ENCODE measurements at regions not wholly inside any gene's neighbourhood (a gene's known extent, or its start where the extent isn't known, plus 50 kb on each side); places are given as distances from the start of the nearest gene placed in this dataset.
A peak's percentile ranks its signal among the peaks of the same experiment; 100 is the strongest.

DNA sequence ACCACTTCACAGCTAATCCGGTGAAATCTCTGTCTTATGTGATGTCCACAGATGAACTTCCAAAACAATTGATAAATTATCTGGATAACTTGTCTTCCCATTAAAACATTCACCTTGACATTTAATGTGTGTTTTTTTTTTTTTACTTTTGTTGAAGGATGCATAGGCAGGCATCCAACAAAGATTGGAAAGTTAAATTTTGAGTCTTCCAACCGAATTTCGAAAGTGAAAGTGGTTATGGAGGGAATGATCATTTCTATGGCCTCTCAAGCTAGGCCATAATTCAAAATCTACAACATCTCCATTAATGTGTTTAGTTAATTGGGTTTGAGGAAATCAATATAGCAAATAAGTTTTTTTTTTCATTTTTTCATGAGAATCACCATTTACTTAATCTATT is 1495.5 kb upstream of the ACVR2A start:
- H3K27me3 ChIP-seq (ENCODE audit: control insufficient read depth, insufficient read depth, low read length) = no peaks in the 10 kb centered on the region
- intact Hi-C loops (cut with DNase I) = no loop called here
- TF ChIP-seq, protein P1, sequence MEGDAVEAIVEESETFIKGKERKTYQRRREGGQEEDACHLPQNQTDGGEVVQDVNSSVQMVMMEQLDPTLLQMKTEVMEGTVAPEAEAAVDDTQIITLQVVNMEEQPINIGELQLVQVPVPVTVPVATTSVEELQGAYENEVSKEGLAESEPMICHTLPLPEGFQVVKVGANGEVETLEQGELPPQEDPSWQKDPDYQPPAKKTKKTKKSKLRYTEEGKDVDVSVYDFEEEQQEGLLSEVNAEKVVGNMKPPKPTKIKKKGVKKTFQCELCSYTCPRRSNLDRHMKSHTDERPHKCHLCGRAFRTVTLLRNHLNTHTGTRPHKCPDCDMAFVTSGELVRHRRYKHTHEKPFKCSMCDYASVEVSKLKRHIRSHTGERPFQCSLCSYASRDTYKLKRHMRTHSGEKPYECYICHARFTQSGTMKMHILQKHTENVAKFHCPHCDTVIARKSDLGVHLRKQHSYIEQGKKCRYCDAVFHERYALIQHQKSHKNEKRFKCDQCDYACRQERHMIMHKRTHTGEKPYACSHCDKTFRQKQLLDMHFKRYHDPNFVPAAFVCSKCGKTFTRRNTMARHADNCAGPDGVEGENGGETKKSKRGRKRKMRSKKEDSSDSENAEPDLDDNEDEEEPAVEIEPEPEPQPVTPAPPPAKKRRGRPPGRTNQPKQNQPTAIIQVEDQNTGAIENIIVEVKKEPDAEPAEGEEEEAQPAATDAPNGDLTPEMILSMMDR (IDR thresholded peaks at IDR 0.05; ENCODE audit: borderline replicate concordance, extremely low read depth, insufficient read depth) = no peak
- no peak overlapping the region for H3K9ac ChIP-seq (ENCODE audit: low read length in 3 of 3)
- FAIRE-seq (no peak), DNase-seq (no peak)
- no peak overlapping the region for H3K27ac ChIP-seq (ENCODE audit: low read depth in 2 of 2, low read length in 2 of 2)
- no peaks in the 10 kb centered on the region for H3K9me3 ChIP-seq (ENCODE audit: control insufficient read depth in 2 of 3, insufficient read depth in 1 of 3, low read length in 3 of 3)
- H3K36me3 ChIP-seq (ENCODE audit: control insufficient read depth in 2 of 3, insufficient read depth in 3 of 3, low read length in 3 of 3) = no peaks in the 10 kb centered on the region
- H3K4me3 ChIP-seq (ENCODE audit: low read length in 3 of 3) = no peak overlapping the region
- H3K4me1 ChIP-seq (ENCODE audit: control insufficient read depth in 2 of 3, insufficient read depth in 2 of 3, low read depth in 1 of 3, low read length in 3 of 3) = no peaks in the 10 kb centered on the region

DNA sequence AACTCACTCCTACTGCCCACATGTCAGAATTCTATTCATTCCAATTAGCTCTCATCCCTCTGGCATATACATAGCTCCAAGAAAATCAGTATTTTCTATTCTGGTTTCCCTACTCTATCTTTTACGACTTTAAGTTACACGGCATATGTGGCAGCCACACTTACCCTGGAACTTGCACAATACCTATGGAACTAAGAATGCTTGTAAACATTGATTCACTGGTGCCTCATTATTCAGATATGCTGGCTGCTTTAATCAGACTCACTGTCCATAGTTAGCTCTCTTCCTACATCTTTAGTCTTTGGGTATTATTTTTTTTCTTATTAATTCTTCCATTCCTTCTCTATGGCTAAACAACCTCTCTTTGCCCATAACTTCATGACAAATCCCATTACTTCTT is 1519.9 kb upstream of the ACVR2A start:
- DNase-seq (no peak), FAIRE-seq (no peak)
- H3K9ac ChIP-seq (ENCODE audit: low read length in 3 of 3) = no peak overlapping the region
- H3K4me3 ChIP-seq (ENCODE audit: low read length in 3 of 3) = no peak overlapping the region
- H3K9me3 ChIP-seq (ENCODE audit: control insufficient read depth in 2 of 3, insufficient read depth in 1 of 3, low read length in 3 of 3) = no peaks in the 10 kb centered on the region
- intact Hi-C loops (cut with DNase I) = no loop called here
- H3K4me1 ChIP-seq (ENCODE audit: control insufficient read depth in 2 of 3, insufficient read depth in 2 of 3, low read depth in 1 of 3, low read length in 3 of 3) = no peaks in the 10 kb centered on the region
- TF ChIP-seq, protein P1 (IDR thresholded peaks at IDR 0.05; ENCODE audit: borderline replicate concordance, extremely low read depth, insufficient read depth) = no peak
- no peaks in the 10 kb centered on the region for H3K27me3 ChIP-seq (ENCODE audit: control insufficient read depth, insufficient read depth, low read length)
- H3K27ac ChIP-seq (ENCODE audit: low read depth in 2 of 2, low read length in 2 of 2) = no peak overlapping the region
- no peaks in the 10 kb centered on the region for H3K36me3 ChIP-seq (ENCODE audit: control insufficient read depth in 2 of 3, insufficient read depth in 3 of 3, low read length in 3 of 3)

- Histone ChIP-seq H3K4me3 (ENCODE audit: low read length in 3 of 3) (no peak overlapping the region), H3K4me1 (ENCODE audit: control insufficient read depth in 2 of 3, insufficient read depth in 2 of 3, low read depth in 1 of 3, low read length in 3 of 3) (no peaks in the 10 kb centered on the region), H3K27ac (ENCODE audit: low read depth in 2 of 2, low read length in 2 of 2) (no peak overlapping the region), H3K27me3 (ENCODE audit: control insufficient read depth, insufficient read depth, low read length) (no peaks in the 10 kb centered on the region), H3K9me3 (ENCODE audit: control insufficient read depth in 2 of 3, insufficient read depth in 1 of 3, low read length in 3 of 3) (no peaks in the 10 kb centered on the region), H3K9ac (ENCODE audit: low read length in 3 of 3) (no peak overlapping the region), H3K36me3 (ENCODE audit: control insufficient read depth in 2 of 3, insufficient read depth in 3 of 3, low read length in 3 of 3) (no peaks in the 10 kb centered on the region)
- no peak for DNase-seq
- TF ChIP-seq, protein P1 (IDR thresholded peaks at IDR 0.05; ENCODE audit: borderline replicate concordance, extremely low read depth, insufficient read depth) = no peak
- intact Hi-C loops (cut with DNase I) = no loop called here
- FAIRE-seq = no peak
These were observed 1521.3 kb upstream of the ACVR2A start for GRCh38 chr2:146323564-146323963.

DNA sequence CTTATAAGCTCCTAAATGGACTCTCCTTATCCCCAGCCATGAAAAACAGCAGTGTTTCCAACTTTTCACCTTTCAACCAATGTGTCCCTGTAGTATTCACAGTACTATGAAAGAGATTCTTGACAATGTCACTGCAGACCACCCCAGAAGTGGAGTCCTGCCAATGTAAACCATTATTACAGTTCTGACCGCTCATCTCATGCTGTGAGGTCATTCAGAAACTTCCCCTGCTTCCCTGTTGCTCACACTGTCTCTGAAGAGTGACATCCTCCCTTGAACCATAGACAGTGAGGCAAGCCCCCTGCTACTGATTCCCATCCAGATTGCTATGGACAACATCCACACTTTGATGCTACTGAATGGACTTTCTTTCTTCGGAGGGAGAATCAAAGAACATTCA is 1523.7 kb upstream of the ACVR2A start:
- H3K27ac ChIP-seq (ENCODE audit: low read depth in 2 of 2, low read length in 2 of 2) = no peak overlapping the region
- peak in 3 of 5 donors; percentile 47 to 86 (median 64) for DNase-seq
- H3K27me3 ChIP-seq (ENCODE audit: control insufficient read depth, insufficient read depth, low read length) = no peaks in the 10 kb centered on the region
- H3K36me3 ChIP-seq (ENCODE audit: control insufficient read depth in 2 of 3, insufficient read depth in 3 of 3, low read length in 3 of 3) = no peaks in the 10 kb centered on the region
- H3K9ac ChIP-seq (ENCODE audit: low read length in 3 of 3) = no peak overlapping the region
- TF ChIP-seq, protein P1 (IDR thresholded peaks at IDR 0.05; ENCODE audit: borderline replicate concordance, extremely low read depth, insufficient read depth) = no peak
- H3K4me1 ChIP-seq (ENCODE audit: control insufficient read depth in 2 of 3, insufficient read depth in 2 of 3, low read depth in 1 of 3, low read length in 3 of 3) = no peaks in the 10 kb centered on the region
- no peak overlapping the region for H3K4me3 ChIP-seq (ENCODE audit: low read length in 3 of 3)
- H3K9me3 ChIP-seq (ENCODE audit: control insufficient read depth in 2 of 3, insufficient read depth in 1 of 3, low read length in 3 of 3) = no peaks in the 10 kb centered on the region
- intact Hi-C loops (cut with DNase I) = no loop called here
- no peak for FAIRE-seq

Data from kidney (tissue), 13 donors.